ENCODE measurements at regions not wholly inside any gene's neighbourhood (a gene's known extent, or its start where the extent isn't known, plus 50 kb on each side); places are given as distances from the start of the nearest gene placed in this dataset.

GRCh38 chr18:41069167-41069566 is 885.9 kb upstream of the PIK3C3 start:
- TF ChIP-seq POLR2AphosphoS5 (IDR thresholded peaks at IDR 0.05; ENCODE audit: low read depth) (no peak), EZH2 (IDR thresholded peaks at IDR 0.05; ENCODE audit: low read depth, unreplicated experiment) (no peak), REST (IDR thresholded peaks at IDR 0.05; ENCODE audit: unreplicated experiment) (no peak), ZNF331 (CRISPR knock-in tag; IDR thresholded peaks at IDR 0.05; ENCODE audit: low read depth) (no peak), EZH2phosphoT487 (IDR thresholded peaks at IDR 0.05; ENCODE audit: unreplicated experiment) (no peak), CREB1 (CRISPR knock-in tag; IDR thresholded peaks at IDR 0.05; ENCODE audit: low read depth) (no peak), JUNB (IDR thresholded peaks at IDR 0.05; ENCODE audit: unreplicated experiment) (no peak), ZNF114 (CRISPR knock-in tag; IDR thresholded peaks at IDR 0.05) (no peak), STAT1 (IDR thresholded peaks at IDR 0.05; ENCODE audit: unreplicated experiment) (no peak)
- TF ChIP-seq, protein P1, sequence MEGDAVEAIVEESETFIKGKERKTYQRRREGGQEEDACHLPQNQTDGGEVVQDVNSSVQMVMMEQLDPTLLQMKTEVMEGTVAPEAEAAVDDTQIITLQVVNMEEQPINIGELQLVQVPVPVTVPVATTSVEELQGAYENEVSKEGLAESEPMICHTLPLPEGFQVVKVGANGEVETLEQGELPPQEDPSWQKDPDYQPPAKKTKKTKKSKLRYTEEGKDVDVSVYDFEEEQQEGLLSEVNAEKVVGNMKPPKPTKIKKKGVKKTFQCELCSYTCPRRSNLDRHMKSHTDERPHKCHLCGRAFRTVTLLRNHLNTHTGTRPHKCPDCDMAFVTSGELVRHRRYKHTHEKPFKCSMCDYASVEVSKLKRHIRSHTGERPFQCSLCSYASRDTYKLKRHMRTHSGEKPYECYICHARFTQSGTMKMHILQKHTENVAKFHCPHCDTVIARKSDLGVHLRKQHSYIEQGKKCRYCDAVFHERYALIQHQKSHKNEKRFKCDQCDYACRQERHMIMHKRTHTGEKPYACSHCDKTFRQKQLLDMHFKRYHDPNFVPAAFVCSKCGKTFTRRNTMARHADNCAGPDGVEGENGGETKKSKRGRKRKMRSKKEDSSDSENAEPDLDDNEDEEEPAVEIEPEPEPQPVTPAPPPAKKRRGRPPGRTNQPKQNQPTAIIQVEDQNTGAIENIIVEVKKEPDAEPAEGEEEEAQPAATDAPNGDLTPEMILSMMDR (conservative IDR thresholded peaks at IDR 0.05; ENCODE audit: low read depth in 2 of 2) = no peak
- TF ChIP-seq, protein P2, sequence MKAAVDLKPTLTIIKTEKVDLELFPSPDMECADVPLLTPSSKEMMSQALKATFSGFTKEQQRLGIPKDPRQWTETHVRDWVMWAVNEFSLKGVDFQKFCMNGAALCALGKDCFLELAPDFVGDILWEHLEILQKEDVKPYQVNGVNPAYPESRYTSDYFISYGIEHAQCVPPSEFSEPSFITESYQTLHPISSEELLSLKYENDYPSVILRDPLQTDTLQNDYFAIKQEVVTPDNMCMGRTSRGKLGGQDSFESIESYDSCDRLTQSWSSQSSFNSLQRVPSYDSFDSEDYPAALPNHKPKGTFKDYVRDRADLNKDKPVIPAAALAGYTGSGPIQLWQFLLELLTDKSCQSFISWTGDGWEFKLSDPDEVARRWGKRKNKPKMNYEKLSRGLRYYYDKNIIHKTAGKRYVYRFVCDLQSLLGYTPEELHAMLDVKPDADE (IDR thresholded peaks at IDR 0.05) = no peak

Data from GM23338 (cell line).